GM23338 (cell line): ENCODE measurements at regions not wholly inside any gene's neighbourhood (a gene's known extent, or its start where the extent isn't known, plus 50 kb on each side); places are given as distances from the start of the nearest gene placed in this dataset.

Experiments
- CREB1 ChIP-seq: fragments of 250-450 bp; sonication (Bioruptor Pico); IDR thresholded peaks from 2 replicates; pipeline ENCODE4 v1.5.0; 2020; ENCODE audit warnings: low read depth, mild to moderate bottlenecking, moderate library complexity
- EZH2 ChIP-seq: fragments of 200-600 bp; sonication (generic); IDR thresholded peaks from one replicate; pipeline ENCODE4 v1.8.0; 2017; ENCODE audit warnings: antibody characterized with exemption, mild to moderate bottlenecking, low read depth; ENCODE audit not compliant: unreplicated experiment
- EZH2phosphoT487 ChIP-seq: fragments of 200-600 bp; sonication (generic); IDR thresholded peaks from one replicate; pipeline ENCODE4 v1.8.1; 2018; ENCODE audit warnings: antibody characterized with exemption; ENCODE audit not compliant: unreplicated experiment
- JUNB ChIP-seq: IDR thresholded peaks from one replicate; pipeline ENCODE4 v1.6.1; 2016; ENCODE audit warnings: antibody characterized with exemption; ENCODE audit not compliant: unreplicated experiment
- POLR2AphosphoS5 ChIP-seq: IDR thresholded peaks from 2 replicates; pipeline ENCODE4 v1.6.1; 2016; ENCODE audit warnings: antibody characterized with exemption, low read depth
- TF ChIP-seq, protein P1 (sequence below), 2 experiments: fragments of 200-600 bp in 1 of 2; sonication (generic) in 1 of 2; conservative IDR thresholded peaks; 2 replicates each; pipeline versions ENCODE4 v1.5.1 to v1.6.1; 2016 to 2017; ENCODE audit warnings: antibody characterized with exemption in 2 of 2, low read depth in 2 of 2, mild to moderate bottlenecking in 2 of 2, moderate library complexity in 1 of 2
- TF ChIP-seq, protein P2 (sequence below): fragments of 250-450 bp; sonication (Bioruptor Pico); IDR thresholded peaks from 2 replicates; pipeline ENCODE4 v1.5.0; 2020; ENCODE audit warnings: mild to moderate bottlenecking, moderate library complexity
- TF ChIP-seq, protein P3 (sequence below): IDR thresholded peaks from 2 replicates; pipeline ENCODE4 v1.6.1; 2016; ENCODE audit warnings: antibody characterized with exemption

DNA sequence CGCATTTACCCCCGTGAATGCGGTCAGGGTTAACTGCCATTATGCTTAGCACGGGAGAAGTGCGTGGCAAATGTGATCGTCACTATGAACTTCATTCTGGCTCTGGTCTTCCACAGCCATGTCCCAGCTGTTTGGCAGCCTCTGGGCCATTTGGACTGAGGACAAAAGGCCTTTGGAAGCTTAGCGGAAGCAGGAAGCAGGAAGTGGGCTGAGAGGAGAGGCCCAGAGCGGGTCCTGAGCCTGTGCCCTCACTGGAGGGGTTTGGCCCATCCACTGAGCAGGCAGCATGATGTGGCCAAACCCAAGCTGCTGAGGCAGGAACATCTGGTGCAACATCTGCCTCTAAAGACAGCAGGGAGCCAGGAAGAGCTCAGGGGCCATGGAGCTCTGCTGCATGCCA lies 345.9 kb downstream of the C16orf95 start:
- no peak for TF ChIP-seq EZH2phosphoT487
- TF ChIP-seq, protein P1, sequence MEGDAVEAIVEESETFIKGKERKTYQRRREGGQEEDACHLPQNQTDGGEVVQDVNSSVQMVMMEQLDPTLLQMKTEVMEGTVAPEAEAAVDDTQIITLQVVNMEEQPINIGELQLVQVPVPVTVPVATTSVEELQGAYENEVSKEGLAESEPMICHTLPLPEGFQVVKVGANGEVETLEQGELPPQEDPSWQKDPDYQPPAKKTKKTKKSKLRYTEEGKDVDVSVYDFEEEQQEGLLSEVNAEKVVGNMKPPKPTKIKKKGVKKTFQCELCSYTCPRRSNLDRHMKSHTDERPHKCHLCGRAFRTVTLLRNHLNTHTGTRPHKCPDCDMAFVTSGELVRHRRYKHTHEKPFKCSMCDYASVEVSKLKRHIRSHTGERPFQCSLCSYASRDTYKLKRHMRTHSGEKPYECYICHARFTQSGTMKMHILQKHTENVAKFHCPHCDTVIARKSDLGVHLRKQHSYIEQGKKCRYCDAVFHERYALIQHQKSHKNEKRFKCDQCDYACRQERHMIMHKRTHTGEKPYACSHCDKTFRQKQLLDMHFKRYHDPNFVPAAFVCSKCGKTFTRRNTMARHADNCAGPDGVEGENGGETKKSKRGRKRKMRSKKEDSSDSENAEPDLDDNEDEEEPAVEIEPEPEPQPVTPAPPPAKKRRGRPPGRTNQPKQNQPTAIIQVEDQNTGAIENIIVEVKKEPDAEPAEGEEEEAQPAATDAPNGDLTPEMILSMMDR (conservative IDR thresholded peaks at IDR 0.05; ENCODE audit: low read depth in 2 of 2): no peak
- no peak for TF ChIP-seq JUNB
- TF ChIP-seq EZH2: no peak
- no peak for TF ChIP-seq POLR2AphosphoS5
- TF ChIP-seq, protein P2, sequence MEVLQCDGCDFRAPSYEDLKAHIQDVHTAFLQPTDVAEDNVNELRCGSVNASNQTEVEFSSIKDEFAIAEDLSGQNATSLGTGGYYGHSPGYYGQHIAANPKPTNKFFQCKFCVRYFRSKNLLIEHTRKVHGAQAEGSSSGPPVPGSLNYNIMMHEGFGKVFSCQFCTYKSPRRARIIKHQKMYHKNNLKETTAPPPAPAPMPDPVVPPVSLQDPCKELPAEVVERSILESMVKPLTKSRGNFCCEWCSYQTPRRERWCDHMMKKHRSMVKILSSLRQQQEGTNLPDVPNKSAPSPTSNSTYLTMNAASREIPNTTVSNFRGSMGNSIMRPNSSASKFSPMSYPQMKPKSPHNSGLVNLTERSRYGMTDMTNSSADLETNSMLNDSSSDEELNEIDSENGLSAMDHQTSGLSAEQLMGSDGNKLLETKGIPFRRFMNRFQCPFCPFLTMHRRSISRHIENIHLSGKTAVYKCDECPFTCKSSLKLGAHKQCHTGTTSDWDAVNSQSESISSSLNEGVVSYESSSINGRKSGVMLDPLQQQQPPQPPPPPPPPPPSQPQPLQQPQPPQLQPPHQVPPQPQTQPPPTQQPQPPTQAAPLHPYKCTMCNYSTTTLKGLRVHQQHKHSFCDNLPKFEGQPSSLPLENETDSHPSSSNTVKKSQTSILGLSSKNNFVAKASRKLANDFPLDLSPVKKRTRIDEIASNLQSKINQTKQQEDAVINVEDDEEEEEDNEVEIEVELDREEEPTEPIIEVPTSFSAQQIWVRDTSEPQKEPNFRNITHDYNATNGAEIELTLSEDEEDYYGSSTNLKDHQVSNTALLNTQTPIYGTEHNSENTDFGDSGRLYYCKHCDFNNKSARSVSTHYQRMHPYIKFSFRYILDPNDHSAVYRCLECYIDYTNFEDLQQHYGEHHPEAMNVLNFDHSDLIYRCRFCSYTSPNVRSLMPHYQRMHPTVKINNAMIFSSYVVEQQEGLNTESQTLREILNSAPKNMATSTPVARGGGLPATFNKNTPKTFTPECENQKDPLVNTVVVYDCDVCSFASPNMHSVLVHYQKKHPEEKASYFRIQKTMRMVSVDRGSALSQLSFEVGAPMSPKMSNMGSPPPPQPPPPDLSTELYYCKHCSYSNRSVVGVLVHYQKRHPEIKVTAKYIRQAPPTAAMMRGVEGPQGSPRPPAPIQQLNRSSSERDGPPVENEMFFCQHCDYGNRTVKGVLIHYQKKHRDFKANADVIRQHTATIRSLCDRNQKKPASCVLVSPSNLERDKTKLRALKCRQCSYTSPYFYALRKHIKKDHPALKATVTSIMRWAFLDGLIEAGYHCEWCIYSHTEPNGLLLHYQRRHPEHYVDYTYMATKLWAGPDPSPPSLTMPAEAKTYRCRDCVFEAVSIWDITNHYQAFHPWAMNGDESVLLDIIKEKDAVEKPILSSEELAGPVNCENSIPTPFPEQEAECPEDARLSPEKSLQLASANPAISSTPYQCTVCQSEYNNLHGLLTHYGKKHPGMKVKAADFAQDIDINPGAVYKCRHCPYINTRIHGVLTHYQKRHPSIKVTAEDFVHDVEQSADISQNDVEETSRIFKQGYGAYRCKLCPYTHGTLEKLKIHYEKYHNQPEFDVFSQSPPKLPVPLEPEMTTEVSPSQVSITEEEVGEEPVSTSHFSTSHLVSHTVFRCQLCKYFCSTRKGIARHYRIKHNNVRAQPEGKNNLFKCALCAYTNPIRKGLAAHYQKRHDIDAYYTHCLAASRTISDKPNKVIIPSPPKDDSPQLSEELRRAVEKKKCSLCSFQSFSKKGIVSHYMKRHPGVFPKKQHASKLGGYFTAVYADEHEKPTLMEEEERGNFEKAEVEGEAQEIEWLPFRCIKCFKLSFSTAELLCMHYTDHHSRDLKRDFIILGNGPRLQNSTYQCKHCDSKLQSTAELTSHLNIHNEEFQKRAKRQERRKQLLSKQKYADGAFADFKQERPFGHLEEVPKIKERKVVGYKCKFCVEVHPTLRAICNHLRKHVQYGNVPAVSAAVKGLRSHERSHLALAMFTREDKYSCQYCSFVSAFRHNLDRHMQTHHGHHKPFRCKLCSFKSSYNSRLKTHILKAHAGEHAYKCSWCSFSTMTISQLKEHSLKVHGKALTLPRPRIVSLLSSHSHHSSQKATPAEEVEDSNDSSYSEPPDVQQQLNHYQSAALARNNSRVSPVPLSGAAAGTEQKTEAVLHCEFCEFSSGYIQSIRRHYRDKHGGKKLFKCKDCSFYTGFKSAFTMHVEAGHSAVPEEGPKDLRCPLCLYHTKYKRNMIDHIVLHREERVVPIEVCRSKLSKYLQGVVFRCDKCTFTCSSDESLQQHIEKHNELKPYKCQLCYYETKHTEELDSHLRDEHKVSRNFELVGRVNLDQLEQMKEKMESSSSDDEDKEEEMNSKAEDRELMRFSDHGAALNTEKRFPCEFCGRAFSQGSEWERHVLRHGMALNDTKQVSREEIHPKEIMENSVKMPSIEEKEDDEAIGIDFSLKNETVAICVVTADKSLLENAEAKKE (CRISPR knock-in tag): no peak
- no peak for TF ChIP-seq CREB1 (CRISPR knock-in tag)
- TF ChIP-seq, protein P3, sequence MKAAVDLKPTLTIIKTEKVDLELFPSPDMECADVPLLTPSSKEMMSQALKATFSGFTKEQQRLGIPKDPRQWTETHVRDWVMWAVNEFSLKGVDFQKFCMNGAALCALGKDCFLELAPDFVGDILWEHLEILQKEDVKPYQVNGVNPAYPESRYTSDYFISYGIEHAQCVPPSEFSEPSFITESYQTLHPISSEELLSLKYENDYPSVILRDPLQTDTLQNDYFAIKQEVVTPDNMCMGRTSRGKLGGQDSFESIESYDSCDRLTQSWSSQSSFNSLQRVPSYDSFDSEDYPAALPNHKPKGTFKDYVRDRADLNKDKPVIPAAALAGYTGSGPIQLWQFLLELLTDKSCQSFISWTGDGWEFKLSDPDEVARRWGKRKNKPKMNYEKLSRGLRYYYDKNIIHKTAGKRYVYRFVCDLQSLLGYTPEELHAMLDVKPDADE: no peak
